Endothelial cell of umbilical vein (primary cell): ENCODE measurements at regions not wholly inside any gene's neighbourhood (a gene's known extent, or its start where the extent isn't known, plus 50 kb on each side); places are given as distances from the start of the nearest gene placed in this dataset.

Experiments used
- BruUV-seq: library from RNA; stranded (reverse); fragments of 400-500 nt; replicated peaks from 2 replicates; lab custom pipeline; 2021; lab: Mats Ljungman, UMichigan
- CTCF ChIA-PET: fragments of 300-600, 350-600 bp; sonication (Branson Sonifier 250); formaldehyde crosslinking; loops from one replicate; lab custom pipeline; 2021; ENCODE audit warnings: antibody characterized with exemption, inconsistent platforms; lab: Charles Lee
- POLR2A ChIA-PET: fragments of 300-600, 350-600 bp; sonication (Branson Sonifier 250); formaldehyde crosslinking; loops from one replicate; lab custom pipeline; 2021; ENCODE audit warnings: antibody characterized with exemption, inconsistent platforms; lab: Charles Lee
- DNase-seq: peaks from one replicate; pipeline ENCODE4 v3.0.0-alpha.2; 2011; ENCODE audit warnings: low read depth, low spot score
- FAIRE-seq: peaks from 2 replicates; lab custom pipeline; 2011; peaks lifted over from hg19 to GRCh38; lab: Jason Lieb, UNC
- H2AFZ ChIP-seq: 2 replicates; pipeline ENCODE4 v1.6.0; 2012; ENCODE audit warnings: low read depth, low read length, control low read depth, inconsistent platforms
- H3K27ac ChIP-seq: 2 replicates; pipeline ENCODE4 v1.5.1; 2011; ENCODE audit warnings: low read depth, mild to moderate bottlenecking, control low read depth, low read length, moderate library complexity; ENCODE audit not compliant: insufficient read depth
- H3K27me3 ChIP-seq, 2 experiments: 2 replicates each; pipeline versions ENCODE4 v1.6.0 to v1.6.1; 2011; ENCODE audit warnings: low read length in 2 of 2, mixed read lengths in 1 of 2; ENCODE audit not compliant: control insufficient read depth in 2 of 2, insufficient read depth in 2 of 2
- H3K36me3 ChIP-seq, 2 experiments: 2 replicates in 1 of 2; 3 replicates in 1 of 2; pipeline ENCODE4 v1.5.1; 2011; ENCODE audit warnings: low read length in 2 of 2, mild to moderate bottlenecking in 1 of 2, moderate library complexity in 1 of 2; ENCODE audit not compliant: control insufficient read depth in 2 of 2, insufficient read depth in 2 of 2; ENCODE audit errors: extremely low read depth in 1 of 2
- H3K4me1 ChIP-seq: 3 replicates; pipeline ENCODE4 v1.5.1; 2011; ENCODE audit warnings: mild to moderate bottlenecking, low read length; ENCODE audit not compliant: control insufficient read depth, insufficient read depth; ENCODE audit errors: extremely low read depth
- H3K4me2 ChIP-seq: 2 replicates; pipeline ENCODE4 v1.6.1; 2011; ENCODE audit warnings: low read length, control low read depth, mixed read lengths; ENCODE audit not compliant: insufficient read depth
- H3K4me3 ChIP-seq, 3 experiments: fragments of 200-600 bp in 1 of 3; sonication (generic), shearing (Covaris generic) in 1 of 3; replicated peaks in 1 of 3; 2 replicates each; pipeline ENCODE4 v1.5.1; 2011 to 2016; ENCODE audit warnings: control low read depth in 3 of 3, low read length in 3 of 3, mild to moderate bottlenecking in 2 of 3, inconsistent platforms in 1 of 3, low read depth in 1 of 3, moderate library complexity in 1 of 3; ENCODE audit not compliant: insufficient read depth in 1 of 3
- H3K79me2 ChIP-seq: 2 replicates; pipeline ENCODE4 v1.6.0; 2012; ENCODE audit warnings: low read length, inconsistent platforms; ENCODE audit not compliant: control insufficient read depth, insufficient read depth
- H3K9ac ChIP-seq: replicated peaks from 2 replicates; pipeline ENCODE3; 2011; ENCODE audit warnings: low read length, control low read depth; ENCODE audit not compliant: insufficient read depth; ENCODE audit errors: extremely low read depth
- H3K9me1 ChIP-seq: replicated peaks from 3 replicates; pipeline ENCODE4 v1.6.0; 2011; ENCODE audit warnings: mild to moderate bottlenecking, low read length; ENCODE audit not compliant: control insufficient read depth, insufficient read depth; ENCODE audit errors: extremely low read depth
- H3K9me3 ChIP-seq: replicated peaks from 2 replicates; pipeline ENCODE4 v1.5.1; 2012; ENCODE audit warnings: low read length, inconsistent platforms; ENCODE audit not compliant: control insufficient read depth, insufficient read depth
- H4K20me1 ChIP-seq: replicated peaks from 2 replicates; pipeline ENCODE3; 2011; ENCODE audit warnings: mild to moderate bottlenecking, low read length; ENCODE audit not compliant: control insufficient read depth, insufficient read depth; ENCODE audit errors: extremely low read depth
- JUN ChIP-seq: IDR thresholded peaks from 2 replicates; pipeline ENCODE4 v1.6.1; 2011; ENCODE audit warnings: borderline replicate concordance, low read depth; ENCODE audit not compliant: insufficient read length, insufficient read depth
- dilution Hi-C: fragments of 300-500 bp; cut with MboI; formaldehyde crosslinking; loops from one replicate; pipeline ENCODE4 v1.15.0; 2019; ENCODE audit warnings: low sequenced_read_pairs; ENCODE audit not compliant: extremely low pct_ligation_motif_present
- intact Hi-C: fragments of 100-400 bp; cut with micrococcal nuclease; formaldehyde crosslinking; loops from one replicate; pipeline ENCODE4 v1.10.0; 2022
- TF ChIP-seq, protein P1 (sequence below), 2 donors: IDR thresholded peaks; 1 replicate in 1 of 2; 2 replicates in 1 of 2; pipeline ENCODE4 v1.5.1; 2011; ENCODE audit warnings: low read length in 2 of 2, mild to moderate bottlenecking in 2 of 2, moderate library complexity in 2 of 2, control low read depth in 1 of 2, inconsistent platforms in 1 of 2, low read depth in 1 of 2; ENCODE audit not compliant: insufficient read depth in 1 of 2; ENCODE audit errors: extremely low read depth in 1 of 2
- TF ChIP-seq, protein P2 (sequence below): IDR thresholded peaks from 2 replicates; pipeline ENCODE4 v1.6.1; 2011; ENCODE audit not compliant: insufficient read depth, insufficient read length

- peaks cover 0 to 6% of the 10 kb centered on the region in 2 experiments for H3K27me3 ChIP-seq
- no peak overlapping the region for H3K9ac ChIP-seq
- intact Hi-C loops, result no loop called here
- H3K27ac ChIP-seq, result no peak overlapping the region
- no peak for DNase-seq
- no peaks in the 10 kb centered on the region for H3K9me1 ChIP-seq
- H3K36me3 ChIP-seq, result no peaks in the 10 kb centered on the region
- no peak for FAIRE-seq
- dilution Hi-C loops, result no loop called here
- H2AFZ ChIP-seq, result no peak overlapping the region
- H3K4me1 ChIP-seq, result no peaks in the 10 kb centered on the region
- CTCF ChIA-PET, result no interaction called here
- no peaks in the 10 kb centered on the region for H3K79me2 ChIP-seq
- POLR2A ChIA-PET, result no interaction called here
- no TSS peak for BruUV-seq
- no peaks in the 10 kb centered on the region for H3K9me3 ChIP-seq
- no peak overlapping the region for H3K4me3 ChIP-seq
- H4K20me1 ChIP-seq, result no peaks in the 10 kb centered on the region
- TF ChIP-seq, protein P1, sequence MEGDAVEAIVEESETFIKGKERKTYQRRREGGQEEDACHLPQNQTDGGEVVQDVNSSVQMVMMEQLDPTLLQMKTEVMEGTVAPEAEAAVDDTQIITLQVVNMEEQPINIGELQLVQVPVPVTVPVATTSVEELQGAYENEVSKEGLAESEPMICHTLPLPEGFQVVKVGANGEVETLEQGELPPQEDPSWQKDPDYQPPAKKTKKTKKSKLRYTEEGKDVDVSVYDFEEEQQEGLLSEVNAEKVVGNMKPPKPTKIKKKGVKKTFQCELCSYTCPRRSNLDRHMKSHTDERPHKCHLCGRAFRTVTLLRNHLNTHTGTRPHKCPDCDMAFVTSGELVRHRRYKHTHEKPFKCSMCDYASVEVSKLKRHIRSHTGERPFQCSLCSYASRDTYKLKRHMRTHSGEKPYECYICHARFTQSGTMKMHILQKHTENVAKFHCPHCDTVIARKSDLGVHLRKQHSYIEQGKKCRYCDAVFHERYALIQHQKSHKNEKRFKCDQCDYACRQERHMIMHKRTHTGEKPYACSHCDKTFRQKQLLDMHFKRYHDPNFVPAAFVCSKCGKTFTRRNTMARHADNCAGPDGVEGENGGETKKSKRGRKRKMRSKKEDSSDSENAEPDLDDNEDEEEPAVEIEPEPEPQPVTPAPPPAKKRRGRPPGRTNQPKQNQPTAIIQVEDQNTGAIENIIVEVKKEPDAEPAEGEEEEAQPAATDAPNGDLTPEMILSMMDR (IDR thresholded peaks at IDR 0.05; ENCODE audit: extremely low read depth in 1 of 2, insufficient read depth in 1 of 2, low read depth in 1 of 2, low read length in 2 of 2), result no peak
- no peak for TF ChIP-seq JUN
- no peak overlapping the region for H3K4me2 ChIP-seq
Observed at GRCh38 chr10:29099415-29099814, 189.5 kb upstream of the LYZL1 start.

DNA sequence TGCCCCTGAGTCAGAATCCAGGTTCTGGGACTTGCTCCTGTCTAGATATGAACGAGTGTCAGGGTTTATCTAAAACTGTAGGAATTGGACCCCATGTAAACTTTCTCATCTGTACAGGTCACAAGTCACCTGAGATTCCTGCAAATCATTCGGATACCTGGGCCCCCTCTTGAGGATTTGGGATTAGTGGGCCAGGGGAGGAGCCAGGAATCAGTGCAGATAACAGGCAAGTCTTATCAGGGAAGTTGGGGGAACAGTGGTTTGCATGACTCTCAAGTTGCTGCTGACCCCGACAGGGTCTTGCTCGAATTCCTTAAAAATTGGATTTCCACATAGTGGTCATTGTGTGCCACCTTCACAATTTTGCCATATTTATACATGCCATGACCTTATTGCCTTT, 188.4 kb upstream of the LYZL1 start:
- H3K27ac ChIP-seq, result no peak overlapping the region
- intact Hi-C loops (no loop called here), dilution Hi-C loops (no loop called here)
- H3K4me3 ChIP-seq, result no peak overlapping the region
- no peaks in the 10 kb centered on the region for H3K4me1 ChIP-seq
- no peaks in the 10 kb centered on the region for H3K79me2 ChIP-seq
- TF ChIP-seq, protein P2, sequence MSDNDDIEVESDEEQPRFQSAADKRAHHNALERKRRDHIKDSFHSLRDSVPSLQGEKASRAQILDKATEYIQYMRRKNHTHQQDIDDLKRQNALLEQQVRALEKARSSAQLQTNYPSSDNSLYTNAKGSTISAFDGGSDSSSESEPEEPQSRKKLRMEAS, result no peak
- no peak for TF ChIP-seq JUN
- TF ChIP-seq, protein P1 (IDR thresholded peaks at IDR 0.05; ENCODE audit: extremely low read depth in 1 of 2, insufficient read depth in 1 of 2, low read depth in 1 of 2, low read length in 2 of 2), result no peak
- no peak overlapping the region for H3K9ac ChIP-seq
- peaks cover 0 to 6% of the 10 kb centered on the region in 2 experiments for H3K27me3 ChIP-seq
- BruUV-seq, result no TSS peak
- H2AFZ ChIP-seq, result no peak overlapping the region
- no peaks in the 10 kb centered on the region for H4K20me1 ChIP-seq
- no peaks in the 10 kb centered on the region for H3K36me3 ChIP-seq
- CTCF ChIA-PET, result interaction anchor here (1.3 kb wide), 1 partner anchor 99 kb away, joined by 3 read pairs; no protein-coding TSS in a partner anchor
- POLR2A ChIA-PET, result no interaction called here
- no peaks in the 10 kb centered on the region for H3K9me3 ChIP-seq
- FAIRE-seq (no peak), DNase-seq (no peak)
- no peak overlapping the region for H3K4me2 ChIP-seq
- no peaks in the 10 kb centered on the region for H3K9me1 ChIP-seq
